ENCODE measurements at regions not wholly inside any gene's neighbourhood (a gene's known extent, or its start where the extent isn't known, plus 50 kb on each side); places are given as distances from the start of the nearest gene placed in this dataset.
A peak's percentile ranks its signal among the peaks of the same experiment; 100 is the strongest.
"Not testable (repeated sequence)": the region's sequence is repeated elsewhere in the genome, so short reads cannot be mapped to it uniquely, and the experiment has no call there.

- DNase-seq = not testable (repeated sequence)
These were observed 53.1 kb upstream of the HUNK start for GRCh38 chr21:31819692-31820091.

GRCh38 chr21:31814356-31814755, 58.5 kb upstream of the HUNK start:
- DNase-seq = not testable (repeated sequence)

GRCh38 chr21:31813862-31814261, 59.0 kb upstream of the HUNK start:
- DNase-seq = no peak

GRCh38 chr21:31804008-31804394, 68.8 kb upstream of the HUNK start:
- DNase-seq = no peak

- no peak for DNase-seq
These were observed 69.5 kb upstream of the HUNK start for GRCh38 chr21:31803039-31804007.

- no peak for DNase-seq
These were observed 70.4 kb upstream of the SCAF4 start for GRCh38 chr21:31802331-31802730.

- no peak for DNase-seq
These were observed 69.8 kb upstream of the SCAF4 start for GRCh38 chr21:31801551-31802219.

GRCh38 chr21:31798842-31799704, 67.2 kb upstream of the SCAF4 start:
- no peak for DNase-seq

- DNase-seq = no peak
These were observed 64.1 kb upstream of the SCAF4 start for GRCh38 chr21:31795992-31796391.

- DNase-seq = not testable (repeated sequence)
These were observed 58.5 kb upstream of the SCAF4 start for GRCh38 chr21:31790420-31790819.

GRCh38 chr21:31788581-31788980, 56.7 kb upstream of the SCAF4 start:
- DNase-seq = no peak

GRCh38 chr21:31787691-31788090, 55.8 kb upstream of the SCAF4 start:
- DNase-seq = not testable (repeated sequence)

GRCh38 chr21:31786164-31786920, 54.4 kb upstream of the SCAF4 start:
- no peak for DNase-seq

- DNase-seq = peak in 4 of 5 donors; percentile 4 to 33 (median 16)
These were observed 53.6 kb upstream of the SCAF4 start for GRCh38 chr21:31785237-31786163.

- DNase-seq = no peak
These were observed 49.8 kb upstream of the SCAF4 start for GRCh38 chr21:31781737-31782136.

Data from T-helper 1 cell (primary cell).